Activated naive CD4-positive, alpha-beta T cell treated with Interleukin-2 at 50 U/mL for 16 hours (primary cell): ENCODE measurements at regions not wholly inside any gene's neighbourhood (a gene's known extent, or its start where the extent isn't known, plus 50 kb on each side); places are given as distances from the start of the nearest gene placed in this dataset.
"Not testable (repeated sequence)": the region's sequence is repeated elsewhere in the genome, so short reads cannot be mapped to it uniquely, and the experiment has no call there.

Experiments used
- DNase-seq: peaks from one replicate; pipeline ENCODE4 v3.0.0-alpha.2; 2020

- no peak for DNase-seq
Measured at GRCh38 chr9:90127923-90128322, 514.7 kb downstream of the DIRAS2 start.

- no peak for DNase-seq
Measured at GRCh38 chr9:90128587-90129190, 513.9 kb downstream of the DIRAS2 start.

- DNase-seq, result no peak
Measured at GRCh38 chr9:90129446-90129845, 513.2 kb downstream of the DIRAS2 start.

GRCh38 chr9:90131568-90131967 is 511.1 kb downstream of the DIRAS2 start:
- DNase-seq, result no peak

GRCh38 chr9:90132866-90133265 is 509.8 kb downstream of the DIRAS2 start:
- DNase-seq, result no peak

GRCh38 chr9:90137801-90138200 is 504.8 kb downstream of the DIRAS2 start:
- DNase-seq, result no peak

GRCh38 chr9:90140131-90140818 is 502.3 kb downstream of the DIRAS2 start:
- DNase-seq, result no peak

GRCh38 chr9:90141723-90142122 is 500.9 kb downstream of the DIRAS2 start:
- DNase-seq, result no peak

- peak; percentile 42 for DNase-seq
Measured at GRCh38 chr9:90142580-90142979, 500.0 kb downstream of the DIRAS2 start.

- DNase-seq, result no peak
Measured at GRCh38 chr9:90147426-90147825, 495.2 kb downstream of the DIRAS2 start.

- DNase-seq, result no peak
Measured at GRCh38 chr9:90156318-90156717, 486.3 kb downstream of the DIRAS2 start.

- no peak for DNase-seq
Measured at GRCh38 chr9:90162326-90162725, 480.3 kb downstream of the DIRAS2 start.

- DNase-seq, result no peak
Measured at GRCh38 chr9:90162819-90163218, 479.8 kb downstream of the DIRAS2 start.

- DNase-seq, result no peak
Measured at GRCh38 chr9:90165281-90165680, 477.3 kb downstream of the DIRAS2 start.

- DNase-seq, result not testable (repeated sequence)
Measured at GRCh38 chr9:90166374-90166773, 476.2 kb downstream of the DIRAS2 start.

- no peak for DNase-seq
Measured at GRCh38 chr9:90167914-90168313, 474.7 kb downstream of the DIRAS2 start.

- DNase-seq, result no peak
Measured at GRCh38 chr9:90169490-90169889, 473.1 kb downstream of the DIRAS2 start.

- not testable (repeated sequence) for DNase-seq
Measured at GRCh38 chr9:90173935-90174334, 468.7 kb downstream of the DIRAS2 start.

GRCh38 chr9:90174346-90174745 is 468.3 kb downstream of the DIRAS2 start:
- not testable (repeated sequence) for DNase-seq

- DNase-seq, result no peak
Measured at GRCh38 chr9:90175257-90175656, 467.4 kb downstream of the DIRAS2 start.

GRCh38 chr9:90175865-90176264 is 466.8 kb downstream of the DIRAS2 start:
- no peak for DNase-seq

GRCh38 chr9:90176901-90177300 is 465.7 kb downstream of the DIRAS2 start:
- no peak for DNase-seq

GRCh38 chr9:90180381-90180780 is 462.2 kb downstream of the DIRAS2 start:
- DNase-seq, result no peak

- DNase-seq, result no peak
Measured at GRCh38 chr9:90188656-90189055, 454.0 kb downstream of the DIRAS2 start.

- no peak for DNase-seq
Measured at GRCh38 chr9:90189306-90189705, 453.3 kb downstream of the DIRAS2 start.
